ENCODE measurements at regions not wholly inside any gene's neighbourhood (a gene's known extent, or its start where the extent isn't known, plus 50 kb on each side); places are given as distances from the start of the nearest gene placed in this dataset.

- TF ChIP-seq, protein P1, sequence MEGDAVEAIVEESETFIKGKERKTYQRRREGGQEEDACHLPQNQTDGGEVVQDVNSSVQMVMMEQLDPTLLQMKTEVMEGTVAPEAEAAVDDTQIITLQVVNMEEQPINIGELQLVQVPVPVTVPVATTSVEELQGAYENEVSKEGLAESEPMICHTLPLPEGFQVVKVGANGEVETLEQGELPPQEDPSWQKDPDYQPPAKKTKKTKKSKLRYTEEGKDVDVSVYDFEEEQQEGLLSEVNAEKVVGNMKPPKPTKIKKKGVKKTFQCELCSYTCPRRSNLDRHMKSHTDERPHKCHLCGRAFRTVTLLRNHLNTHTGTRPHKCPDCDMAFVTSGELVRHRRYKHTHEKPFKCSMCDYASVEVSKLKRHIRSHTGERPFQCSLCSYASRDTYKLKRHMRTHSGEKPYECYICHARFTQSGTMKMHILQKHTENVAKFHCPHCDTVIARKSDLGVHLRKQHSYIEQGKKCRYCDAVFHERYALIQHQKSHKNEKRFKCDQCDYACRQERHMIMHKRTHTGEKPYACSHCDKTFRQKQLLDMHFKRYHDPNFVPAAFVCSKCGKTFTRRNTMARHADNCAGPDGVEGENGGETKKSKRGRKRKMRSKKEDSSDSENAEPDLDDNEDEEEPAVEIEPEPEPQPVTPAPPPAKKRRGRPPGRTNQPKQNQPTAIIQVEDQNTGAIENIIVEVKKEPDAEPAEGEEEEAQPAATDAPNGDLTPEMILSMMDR (IDR thresholded peaks at IDR 0.05) = no peak
- TF ChIP-seq EP300 (IDR thresholded peaks at IDR 0.05) = no peak
Measured at GRCh38 chr2:136645236-136645828, 120.0 kb upstream of the THSD7B start.

Measured in tibial nerve (tissue), 4 donors.